ENCODE measurements at regions not wholly inside any gene's neighbourhood (a gene's known extent, or its start where the extent isn't known, plus 50 kb on each side); places are given as distances from the start of the nearest gene placed in this dataset.
A peak's percentile ranks its signal among the peaks of the same experiment; 100 is the strongest.

DNA sequence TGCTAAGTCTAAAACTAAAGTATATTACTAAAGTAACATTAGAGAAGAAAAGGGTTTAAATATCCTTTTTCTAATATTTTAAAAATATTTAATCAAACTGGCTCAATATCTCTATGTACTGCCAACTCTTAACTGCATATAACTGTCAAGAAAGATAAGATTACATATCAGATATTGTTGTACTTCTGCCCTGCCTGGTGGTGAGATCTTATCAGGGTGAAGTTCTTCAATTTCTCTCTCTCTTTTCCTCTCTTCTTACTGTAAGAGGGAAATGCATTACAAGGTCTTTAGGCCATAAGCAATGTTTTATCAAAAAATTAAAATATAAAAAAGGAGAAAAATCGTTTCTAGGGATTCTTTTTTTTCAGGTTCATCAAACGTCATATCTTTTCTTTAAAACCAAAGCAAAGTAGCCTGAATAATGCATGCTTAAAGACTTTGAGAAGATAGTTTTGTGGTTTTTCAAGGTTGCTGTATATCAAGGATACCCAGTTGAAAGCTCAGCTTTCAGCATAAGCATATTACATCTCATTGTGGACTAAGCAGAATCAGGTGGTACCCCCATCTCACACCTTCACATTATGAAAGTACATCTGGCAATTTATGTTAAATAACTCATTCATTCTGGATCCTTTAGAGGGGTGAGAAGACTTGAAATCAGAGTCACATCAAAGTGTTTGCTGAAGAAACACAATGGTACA lies 1625.7 kb upstream of the SLC10A2 start:
- Histone ChIP-seq H3K9me3 (ENCODE audit: control insufficient read depth, insufficient read depth, low read depth, low read length) (no peaks in the 10 kb centered on the region), H3K27ac (ENCODE audit: extremely low read depth, low read depth, low read length) (no peak overlapping the region), H3K36me3 (ENCODE audit: control insufficient read depth in 2 of 2, insufficient read depth in 1 of 2, low read length in 2 of 2) (no peaks in the 10 kb centered on the region), H3K4me1 (ENCODE audit: control insufficient read depth, insufficient read depth, low read length) (no peaks in the 10 kb centered on the region), H3K4me3 (ENCODE audit: low read depth, low read length) (no peak overlapping the region)
- TF ChIP-seq SALL2 (tag by site-specific recombination; IDR thresholded peaks at IDR 0.05; ENCODE audit: borderline replicate concordance) (no peak), ZNF362 (tag by site-specific recombination; IDR thresholded peaks at IDR 0.05) (no peak), ZNF555 (tag by site-specific recombination; conservative IDR thresholded peaks at IDR 0.05) (no peak), ZNF223 (tag by site-specific recombination; IDR thresholded peaks at IDR 0.05) (no peak), ZNF707 (tag by site-specific recombination; IDR thresholded peaks at IDR 0.05) (no peak), ZNF791 (tag by site-specific recombination; IDR thresholded peaks at IDR 0.05) (no peak), ZNF529 (tag by site-specific recombination; IDR thresholded peaks at IDR 0.05; ENCODE audit: insufficient replicate concordance) (no peak)
- TF ChIP-seq, protein P1, sequence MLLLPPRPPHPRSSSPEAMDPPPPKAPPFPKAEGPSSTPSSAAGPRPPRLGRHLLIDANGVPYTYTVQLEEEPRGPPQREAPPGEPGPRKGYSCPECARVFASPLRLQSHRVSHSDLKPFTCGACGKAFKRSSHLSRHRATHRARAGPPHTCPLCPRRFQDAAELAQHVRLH (tag by site-specific recombination; IDR thresholded peaks at IDR 0.05): no peak
- CTCF ChIA-PET: no interaction called here
- POLR2A ChIA-PET: no interaction called here

DNA sequence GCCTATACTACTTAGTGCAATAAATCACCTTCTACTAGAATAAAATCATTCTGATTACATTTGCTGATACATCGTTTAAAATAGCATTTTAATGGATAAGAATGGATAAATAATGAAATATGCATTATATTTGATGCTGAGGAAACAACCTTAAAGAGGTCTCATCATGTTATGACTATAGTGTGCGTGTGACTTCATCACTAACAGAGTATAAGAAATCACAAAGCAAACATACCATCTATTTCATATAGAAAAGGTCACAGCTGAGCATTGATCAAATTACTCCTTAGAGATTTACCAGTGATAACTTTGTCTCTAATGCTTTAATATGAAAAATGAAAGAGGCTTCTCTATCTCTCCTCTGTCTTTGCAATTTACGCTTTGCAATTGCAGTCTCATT lies 1620.3 kb upstream of the SLC10A2 start:
- Histone ChIP-seq H3K4me1 (ENCODE audit: control insufficient read depth, insufficient read depth, low read length) (no peaks in the 10 kb centered on the region), H3K27ac (ENCODE audit: extremely low read depth, low read depth, low read length) (no peak overlapping the region), H3K4me3 (ENCODE audit: low read depth, low read length) (no peak overlapping the region), H3K36me3 (ENCODE audit: control insufficient read depth in 2 of 2, insufficient read depth in 1 of 2, low read length in 2 of 2) (no peaks in the 10 kb centered on the region), H3K9me3 (ENCODE audit: control insufficient read depth, insufficient read depth, low read depth, low read length) (no peaks in the 10 kb centered on the region)
- CTCF ChIA-PET: no interaction called here
- POLR2A ChIA-PET: no interaction called here
- no peak for TF ChIP-seq ZNF433 (tag by site-specific recombination; IDR thresholded peaks at IDR 0.05; ENCODE audit: low read depth)
- TF ChIP-seq KLF8 (tag by site-specific recombination; IDR thresholded peaks at IDR 0.05): no peak
- TF ChIP-seq, protein P2, sequence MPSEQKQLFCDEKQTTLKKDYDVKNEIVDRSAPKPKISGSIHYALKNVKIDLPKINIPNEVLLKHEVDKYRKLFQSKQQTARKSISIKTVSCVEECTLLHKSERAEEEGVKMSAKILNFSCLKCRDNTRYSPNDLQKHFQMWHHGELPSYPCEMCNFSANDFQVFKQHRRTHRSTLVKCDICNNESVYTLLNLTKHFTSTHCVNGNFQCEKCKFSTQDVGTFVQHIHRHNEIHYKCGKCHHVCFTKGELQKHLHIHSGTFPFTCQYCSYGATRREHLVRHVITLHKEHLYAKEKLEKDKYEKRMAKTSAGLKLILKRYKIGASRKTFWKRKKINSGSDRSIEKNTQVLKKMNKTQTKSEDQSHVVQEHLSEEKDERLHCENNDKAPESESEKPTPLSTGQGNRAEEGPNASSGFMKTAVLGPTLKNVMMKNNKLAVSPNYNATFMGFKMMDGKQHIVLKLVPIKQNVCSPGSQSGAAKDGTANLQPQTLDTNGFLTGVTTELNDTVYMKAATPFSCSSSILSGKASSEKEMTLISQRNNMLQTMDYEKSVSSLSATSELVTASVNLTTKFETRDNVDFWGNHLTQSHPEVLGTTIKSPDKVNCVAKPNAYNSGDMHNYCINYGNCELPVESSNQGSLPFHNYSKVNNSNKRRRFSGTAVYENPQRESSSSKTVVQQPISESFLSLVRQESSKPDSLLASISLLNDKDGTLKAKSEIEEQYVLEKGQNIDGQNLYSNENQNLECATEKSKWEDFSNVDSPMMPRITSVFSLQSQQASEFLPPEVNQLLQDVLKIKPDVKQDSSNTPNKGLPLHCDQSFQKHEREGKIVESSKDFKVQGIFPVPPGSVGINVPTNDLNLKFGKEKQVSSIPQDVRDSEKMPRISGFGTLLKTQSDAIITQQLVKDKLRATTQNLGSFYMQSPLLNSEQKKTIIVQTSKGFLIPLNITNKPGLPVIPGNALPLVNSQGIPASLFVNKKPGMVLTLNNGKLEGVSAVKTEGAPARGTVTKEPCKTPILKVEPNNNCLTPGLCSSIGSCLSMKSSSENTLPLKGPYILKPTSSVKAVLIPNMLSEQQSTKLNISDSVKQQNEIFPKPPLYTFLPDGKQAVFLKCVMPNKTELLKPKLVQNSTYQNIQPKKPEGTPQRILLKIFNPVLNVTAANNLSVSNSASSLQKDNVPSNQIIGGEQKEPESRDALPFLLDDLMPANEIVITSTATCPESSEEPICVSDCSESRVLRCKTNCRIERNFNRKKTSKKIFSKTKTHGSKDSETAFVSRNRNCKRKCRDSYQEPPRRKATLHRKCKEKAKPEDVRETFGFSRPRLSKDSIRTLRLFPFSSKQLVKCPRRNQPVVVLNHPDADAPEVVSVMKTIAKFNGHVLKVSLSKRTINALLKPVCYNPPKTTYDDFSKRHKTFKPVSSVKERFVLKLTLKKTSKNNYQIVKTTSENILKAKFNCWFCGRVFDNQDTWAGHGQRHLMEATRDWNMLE (tag by site-specific recombination; conservative IDR thresholded peaks at IDR 0.05; ENCODE audit: low read depth): no peak
- no peak for TF ChIP-seq AEBP2 (tag by site-specific recombination; IDR thresholded peaks at IDR 0.05; ENCODE audit: borderline replicate concordance)
- TF ChIP-seq MZF1 (tag by site-specific recombination; IDR thresholded peaks at IDR 0.05; ENCODE audit: borderline replicate concordance): no peak

DNA sequence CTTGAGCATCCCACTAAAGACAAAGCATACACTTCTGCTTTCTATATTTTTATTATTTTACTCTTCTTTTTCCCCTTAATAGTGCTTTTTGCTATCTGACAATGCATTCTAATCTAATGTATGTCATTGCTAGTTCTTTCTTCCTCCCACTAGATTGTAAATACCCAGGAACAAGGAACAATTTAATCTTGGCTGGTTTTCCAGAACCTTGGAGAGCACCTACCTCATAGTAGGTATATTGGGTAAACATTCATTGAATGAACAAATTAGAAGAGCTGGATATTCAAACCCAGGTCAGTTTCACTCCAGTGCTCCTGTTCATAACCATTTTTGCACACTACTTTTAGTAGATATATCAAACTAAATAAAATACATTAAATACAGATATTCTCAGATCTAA lies 1617.6 kb upstream of the SLC10A2 start:
- H3K4me1 ChIP-seq (ENCODE audit: control insufficient read depth, insufficient read depth, low read length): no peaks in the 10 kb centered on the region
- no peak overlapping the region for H3K4me3 ChIP-seq (ENCODE audit: low read depth, low read length)
- H3K27ac ChIP-seq (ENCODE audit: extremely low read depth, low read depth, low read length): no peak overlapping the region
- ChIA-PET POLR2A (no interaction called here), CTCF (no interaction called here)
- no peaks in the 10 kb centered on the region for H3K9me3 ChIP-seq (ENCODE audit: control insufficient read depth, insufficient read depth, low read depth, low read length)
- no peaks in the 10 kb centered on the region for H3K36me3 ChIP-seq (ENCODE audit: control insufficient read depth in 2 of 2, insufficient read depth in 1 of 2, low read length in 2 of 2)
- TF ChIP-seq ZNF202 (tag by site-specific recombination; IDR thresholded peaks at IDR 0.05; ENCODE audit: borderline replicate concordance) (no peak), ZNF146 (tag by site-specific recombination; IDR thresholded peaks at IDR 0.05) (no peak), SALL2 (tag by site-specific recombination; IDR thresholded peaks at IDR 0.05; ENCODE audit: borderline replicate concordance) (no peak), ZNF677 (tag by site-specific recombination; IDR thresholded peaks at IDR 0.05) (no peak), ZNF843 (tag by site-specific recombination; IDR thresholded peaks at IDR 0.05) (no peak), EGR2 (tag by site-specific recombination; IDR thresholded peaks at IDR 0.05; ENCODE audit: low read depth) (no peak), HOXC10 (CRISPR knock-in tag; IDR thresholded peaks at IDR 0.05) (no peak), REST (tag by site-specific recombination; IDR thresholded peaks at IDR 0.05) (peak; percentile 57)
